A549 (cell line): ENCODE measurements at regions not wholly inside any gene's neighbourhood (a gene's known extent, or its start where the extent isn't known, plus 50 kb on each side); places are given as distances from the start of the nearest gene placed in this dataset.

Source experiments
- ATAC-seq, 2 experiments: fragments of 200-7000 bp in 1 of 2; fragments of >200 bp in 1 of 2; cut with Nextera tagmentation in 1 of 2; cut with Tn5 transposase in 1 of 2; 3 replicates each; pipeline versions ENCODE4 v1.8.0 to v1.9.1; 2018 to 2020; ENCODE audit warnings: mild to moderate bottlenecking in 1 of 2, moderate library complexity in 1 of 2
- CTCF ChIA-PET: fragments of 300-600 bp; sonication (Branson Sonifier 250); formaldehyde crosslinking; extraction: SDS; loops from one replicate; lab custom pipeline; 2021; ENCODE audit warnings: antibody characterized with exemption, inconsistent platforms; lab: Yijun Ruan, JAX
- POLR2A ChIA-PET: fragments of 350-600 bp; formaldehyde crosslinking; extraction: SDS; loops from one replicate; lab custom pipeline; 2021; ENCODE audit warnings: antibody characterized with exemption, inconsistent platforms; lab: Yijun Ruan, JAX
- DNase-seq, 2 experiments: peaks; one replicate each; pipeline versions ENCODE4 v3.0.0 to v3.0.0-alpha.2; 2011 to 2016; ENCODE audit warnings: low read depth in 1 of 2, low spot score in 1 of 2
- FAIRE-seq: peaks from 2 replicates; lab custom pipeline; 2011; peaks lifted over from hg19 to GRCh38; lab: Jason Lieb, UNC
- H3K27ac ChIP-seq, 2 experiments: fragments of >200 bp; sonication (Bioruptor Twin); formaldehyde crosslinking; 3 replicates each; pipeline ENCODE4 v1.5.1; 2016 to 2017
- H3K4me1 ChIP-seq: fragments of >200 bp; sonication (Bioruptor Twin); formaldehyde crosslinking; 3 replicates; pipeline ENCODE4 v1.6.1; 2016
- H3K4me2 ChIP-seq: fragments of >200 bp; sonication (Bioruptor Twin); formaldehyde crosslinking; 3 replicates; pipeline ENCODE4 v1.6.1; 2016
- H3K4me3 ChIP-seq: fragments of >200 bp; sonication (Bioruptor Twin); formaldehyde crosslinking; 3 replicates; pipeline ENCODE4 v1.5.1; 2016
- H3K9me3 ChIP-seq: fragments of >200 bp; sonication (Bioruptor Twin); formaldehyde crosslinking; 3 replicates; pipeline ENCODE4 v1.6.1; 2016
- CHD4 ChIP-seq: fragments of 200-600 bp; sonication (generic); IDR thresholded peaks from 2 replicates; pipeline ENCODE4 v1.6.1; 2016; ENCODE audit warnings: antibody characterized with exemption, mild to moderate bottlenecking, borderline replicate concordance
- EHF ChIP-seq: fragments of 250-450 bp; sonication (Bioruptor Pico); IDR thresholded peaks from 2 replicates; pipeline ENCODE4 v1.5.0; 2020; ENCODE audit warnings: mild to moderate bottlenecking
- EHMT2 ChIP-seq: fragments of 200-600 bp; sonication (generic); IDR thresholded peaks from 2 replicates; pipeline ENCODE4 v1.6.1; 2016; ENCODE audit warnings: antibody characterized with exemption, low read depth, mild to moderate bottlenecking, moderate library complexity
- FOXS1 ChIP-seq: fragments of 250-450 bp; sonication (Bioruptor Pico); IDR thresholded peaks from 2 replicates; pipeline ENCODE4 v1.5.0; 2020; ENCODE audit warnings: mild to moderate bottlenecking, moderate library complexity
- GATA3 ChIP-seq: IDR thresholded peaks from 2 replicates; pipeline ENCODE4 v1.6.1; 2012; ENCODE audit warnings: borderline replicate concordance
- HDAC2 ChIP-seq: fragments of 200-600 bp; sonication (generic); IDR thresholded peaks from 2 replicates; pipeline ENCODE4 v1.6.1; 2016
- JUN ChIP-seq, 2 experiments: fragments of >200 bp; sonication (Bioruptor Twin); formaldehyde crosslinking; IDR thresholded peaks; 2 replicates in 1 of 2; 3 replicates in 1 of 2; pipeline ENCODE4 v1.6.1; 2016 to 2017
- JUNB ChIP-seq: fragments of >200 bp; sonication (Bioruptor Twin); formaldehyde crosslinking; IDR thresholded peaks from 2 replicates; pipeline ENCODE4 v1.6.1; 2016
- KDM1A ChIP-seq: fragments of 200-600 bp; sonication (generic); IDR thresholded peaks from 2 replicates; pipeline ENCODE4 v1.6.1; 2016; ENCODE audit warnings: low read depth, mild to moderate bottlenecking
- RNF2 ChIP-seq: fragments of 200-600 bp; sonication (generic); IDR thresholded peaks from 2 replicates; pipeline ENCODE4 v1.6.1; 2016; ENCODE audit warnings: low read depth, mild to moderate bottlenecking, antibody characterized with exemption, moderate library complexity, borderline replicate concordance
- SREBF2 ChIP-seq: fragments of 450-650 bp; IDR thresholded peaks from 2 replicates; pipeline ENCODE4 v1.6.1; 2014; ENCODE audit warnings: mild to moderate bottlenecking, moderate library complexity
- ZC3H11A ChIP-seq: fragments of 450-650 bp; IDR thresholded peaks from 2 replicates; pipeline ENCODE4 v1.6.1; 2014; ENCODE audit warnings: antibody characterized with exemption, mild to moderate bottlenecking
- WGBS: methylation state at CpG from one replicate; pipeline ENCODE4 v1.1.6; 2017; ENCODE audit errors: missing lambda C conversion rate; 5-methylcytosine and 5-hydroxymethylcytosine counted together
- TF ChIP-seq, protein P1 (sequence below): fragments of 450-650 bp; IDR thresholded peaks from 2 replicates; pipeline ENCODE4 v1.6.1; 2014; ENCODE audit warnings: antibody characterized with exemption
- TF ChIP-seq, protein P2 (sequence below): fragments of 250-450 bp; sonication (Bioruptor Pico); IDR thresholded peaks from 2 replicates; pipeline ENCODE4 v1.5.0; 2020; ENCODE audit warnings: low read depth, mild to moderate bottlenecking, moderate library complexity
- TF ChIP-seq, protein P3 (sequence below): fragments of 150-350 bp; IDR thresholded peaks from 2 replicates; pipeline ENCODE4 v1.6.1; 2014; ENCODE audit warnings: low read depth, mild to moderate bottlenecking, low read length
- TF ChIP-seq, protein P4 (sequence below): fragments of 200-600 bp; sonication (generic); IDR thresholded peaks from 2 replicates; pipeline ENCODE4 v1.6.1; 2016; ENCODE audit warnings: antibody characterized with exemption, mild to moderate bottlenecking, moderate library complexity

DNA sequence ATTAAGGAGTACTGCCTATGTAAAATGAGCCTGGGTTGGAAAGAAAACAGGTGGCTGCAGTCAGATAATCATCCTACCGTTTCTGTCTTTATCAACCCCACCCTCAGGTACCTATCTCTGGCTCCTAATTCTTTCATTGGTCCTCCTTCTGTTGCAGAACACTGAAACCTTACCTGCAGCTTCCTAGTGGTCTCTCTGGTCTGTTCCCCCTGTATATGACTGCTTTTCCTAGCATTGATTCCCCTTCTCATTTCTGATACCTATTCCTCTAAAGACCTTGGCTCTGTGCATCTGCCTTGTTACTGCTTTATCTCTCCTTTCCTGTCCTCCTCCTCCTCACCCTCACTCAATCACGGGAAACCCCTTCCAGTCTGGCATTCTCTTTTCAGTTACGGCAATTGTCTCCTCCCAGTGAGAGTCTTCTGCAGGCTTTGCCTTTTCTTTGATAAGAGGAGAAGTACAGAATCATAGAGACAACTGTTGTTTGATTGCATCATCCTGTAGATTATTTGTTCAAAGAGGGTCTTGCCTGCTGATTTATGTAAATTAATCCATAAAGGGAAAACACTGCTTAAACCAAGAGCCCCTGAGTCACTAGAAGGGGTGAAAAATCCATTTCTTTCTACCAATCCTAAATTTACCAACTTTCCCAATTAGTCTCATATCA is 301.2 kb downstream of the AASDHPPT start:
- ChIA-PET POLR2A (no interaction called here), CTCF (no interaction called here)
- no peak for ATAC-seq
- DNase-seq, result no peak
- TF ChIP-seq, protein P1, sequence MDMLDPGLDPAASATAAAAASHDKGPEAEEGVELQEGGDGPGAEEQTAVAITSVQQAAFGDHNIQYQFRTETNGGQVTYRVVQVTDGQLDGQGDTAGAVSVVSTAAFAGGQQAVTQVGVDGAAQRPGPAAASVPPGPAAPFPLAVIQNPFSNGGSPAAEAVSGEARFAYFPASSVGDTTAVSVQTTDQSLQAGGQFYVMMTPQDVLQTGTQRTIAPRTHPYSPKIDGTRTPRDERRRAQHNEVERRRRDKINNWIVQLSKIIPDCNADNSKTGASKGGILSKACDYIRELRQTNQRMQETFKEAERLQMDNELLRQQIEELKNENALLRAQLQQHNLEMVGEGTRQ, result no peak
- TF ChIP-seq RNF2 (no peak), ZC3H11A (no peak), FOXS1 (CRISPR knock-in tag) (no peak), SREBF2 (no peak), KDM1A (no peak)
- H3K4me2 ChIP-seq, result no peak overlapping the region
- H3K4me3 ChIP-seq, result no peak overlapping the region
- H3K4me1 ChIP-seq, result no peaks in the 10 kb centered on the region
- H3K9me3 ChIP-seq, result no peaks in the 10 kb centered on the region
- no peak for FAIRE-seq
- 0 out of 6 replicates have a peak overlapping the region, but pooled peaks of 1 of the 2 experiments have one; percentile 1 for H3K27ac ChIP-seq
- WGBS, result 60% methylated on average over 3 of the region's 3 CpGs

DNA sequence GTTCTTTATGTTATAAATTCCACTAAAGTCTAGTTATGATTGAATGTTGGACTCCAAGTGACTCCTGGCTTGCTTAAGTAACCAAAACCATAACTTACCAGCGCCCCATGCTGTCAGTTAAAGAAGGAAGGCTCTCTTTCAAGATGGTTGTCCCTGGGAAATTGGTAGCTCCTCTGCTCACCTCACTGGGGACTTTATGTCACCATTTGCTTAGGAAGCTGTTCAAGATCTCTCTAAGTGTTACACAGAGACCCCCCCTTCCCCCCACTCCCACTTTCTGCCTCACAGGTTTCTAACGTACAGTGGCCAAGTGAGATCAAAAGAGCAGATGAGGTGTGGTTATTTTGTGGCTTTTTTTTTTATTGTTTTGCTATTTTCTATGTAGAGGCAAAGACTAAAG is 301.8 kb downstream of the AASDHPPT start:
- 60% methylated on average over 2 of the region's 2 CpGs for WGBS
- Histone ChIP-seq H3K9me3 (no peaks in the 10 kb centered on the region), H3K4me3 (no peak overlapping the region), H3K4me2 (no peak overlapping the region), H3K27ac (no peak overlapping the region), H3K4me1 (no peaks in the 10 kb centered on the region)
- ATAC-seq (no peak), DNase-seq (no peak), FAIRE-seq (no peak)
- no peak for TF ChIP-seq EHF (CRISPR knock-in tag)
- ChIA-PET POLR2A (no interaction called here), CTCF (no interaction called here)

DNA sequence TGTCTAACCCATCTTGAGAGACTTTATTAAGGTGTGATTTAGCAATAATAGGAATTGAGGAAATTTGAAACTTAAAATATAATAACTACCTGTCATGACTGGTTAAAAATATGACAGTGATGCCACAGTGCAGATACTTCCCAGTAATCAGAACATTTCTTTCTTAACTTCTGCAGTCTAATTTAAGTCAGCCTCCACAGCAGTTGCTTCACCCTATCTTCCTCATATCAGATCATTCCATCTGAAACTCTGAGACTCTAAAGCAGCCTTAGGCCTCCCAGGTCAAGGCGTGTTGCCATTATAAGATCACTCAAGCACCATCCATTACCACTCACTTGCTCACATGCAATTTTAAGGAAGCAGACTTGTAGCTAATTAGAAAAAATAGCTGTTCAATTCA is 302.2 kb downstream of the AASDHPPT start:
- ATAC-seq, result no peak
- TF ChIP-seq HDAC2 (no peak), EHMT2 (no peak), RNF2 (no peak), KDM1A (no peak), JUN (IDR thresholded peaks at IDR 0.05) (no peak), SREBF2 (no peak), GATA3 (no peak), CHD4 (no peak), JUNB (no peak)
- TF ChIP-seq, protein P2, sequence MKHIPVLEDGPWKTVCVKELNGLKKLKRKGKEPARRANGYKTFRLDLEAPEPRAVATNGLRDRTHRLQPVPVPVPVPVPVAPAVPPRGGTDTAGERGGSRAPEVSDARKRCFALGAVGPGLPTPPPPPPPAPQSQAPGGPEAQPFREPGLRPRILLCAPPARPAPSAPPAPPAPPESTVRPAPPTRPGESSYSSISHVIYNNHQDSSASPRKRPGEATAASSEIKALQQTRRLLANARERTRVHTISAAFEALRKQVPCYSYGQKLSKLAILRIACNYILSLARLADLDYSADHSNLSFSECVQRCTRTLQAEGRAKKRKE (CRISPR knock-in tag), result no peak
- TF ChIP-seq, protein P3, sequence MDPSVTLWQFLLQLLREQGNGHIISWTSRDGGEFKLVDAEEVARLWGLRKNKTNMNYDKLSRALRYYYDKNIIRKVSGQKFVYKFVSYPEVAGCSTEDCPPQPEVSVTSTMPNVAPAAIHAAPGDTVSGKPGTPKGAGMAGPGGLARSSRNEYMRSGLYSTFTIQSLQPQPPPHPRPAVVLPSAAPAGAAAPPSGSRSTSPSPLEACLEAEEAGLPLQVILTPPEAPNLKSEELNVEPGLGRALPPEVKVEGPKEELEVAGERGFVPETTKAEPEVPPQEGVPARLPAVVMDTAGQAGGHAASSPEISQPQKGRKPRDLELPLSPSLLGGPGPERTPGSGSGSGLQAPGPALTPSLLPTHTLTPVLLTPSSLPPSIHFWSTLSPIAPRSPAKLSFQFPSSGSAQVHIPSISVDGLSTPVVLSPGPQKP, result no peak
- TF ChIP-seq, protein P4, sequence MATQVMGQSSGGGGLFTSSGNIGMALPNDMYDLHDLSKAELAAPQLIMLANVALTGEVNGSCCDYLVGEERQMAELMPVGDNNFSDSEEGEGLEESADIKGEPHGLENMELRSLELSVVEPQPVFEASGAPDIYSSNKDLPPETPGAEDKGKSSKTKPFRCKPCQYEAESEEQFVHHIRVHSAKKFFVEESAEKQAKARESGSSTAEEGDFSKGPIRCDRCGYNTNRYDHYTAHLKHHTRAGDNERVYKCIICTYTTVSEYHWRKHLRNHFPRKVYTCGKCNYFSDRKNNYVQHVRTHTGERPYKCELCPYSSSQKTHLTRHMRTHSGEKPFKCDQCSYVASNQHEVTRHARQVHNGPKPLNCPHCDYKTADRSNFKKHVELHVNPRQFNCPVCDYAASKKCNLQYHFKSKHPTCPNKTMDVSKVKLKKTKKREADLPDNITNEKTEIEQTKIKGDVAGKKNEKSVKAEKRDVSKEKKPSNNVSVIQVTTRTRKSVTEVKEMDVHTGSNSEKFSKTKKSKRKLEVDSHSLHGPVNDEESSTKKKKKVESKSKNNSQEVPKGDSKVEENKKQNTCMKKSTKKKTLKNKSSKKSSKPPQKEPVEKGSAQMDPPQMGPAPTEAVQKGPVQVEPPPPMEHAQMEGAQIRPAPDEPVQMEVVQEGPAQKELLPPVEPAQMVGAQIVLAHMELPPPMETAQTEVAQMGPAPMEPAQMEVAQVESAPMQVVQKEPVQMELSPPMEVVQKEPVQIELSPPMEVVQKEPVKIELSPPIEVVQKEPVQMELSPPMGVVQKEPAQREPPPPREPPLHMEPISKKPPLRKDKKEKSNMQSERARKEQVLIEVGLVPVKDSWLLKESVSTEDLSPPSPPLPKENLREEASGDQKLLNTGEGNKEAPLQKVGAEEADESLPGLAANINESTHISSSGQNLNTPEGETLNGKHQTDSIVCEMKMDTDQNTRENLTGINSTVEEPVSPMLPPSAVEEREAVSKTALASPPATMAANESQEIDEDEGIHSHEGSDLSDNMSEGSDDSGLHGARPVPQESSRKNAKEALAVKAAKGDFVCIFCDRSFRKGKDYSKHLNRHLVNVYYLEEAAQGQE, result no peak
- no peak for DNase-seq
- ChIA-PET POLR2A (no interaction called here), CTCF (no interaction called here)
- 73% methylated on average over 1 of the region's 1 CpG for WGBS
- Histone ChIP-seq H3K4me2 (no peak overlapping the region), H3K4me1 (no peaks in the 10 kb centered on the region), H3K4me3 (no peak overlapping the region), H3K27ac (no peak overlapping the region), H3K9me3 (no peaks in the 10 kb centered on the region)
- FAIRE-seq, result no peak
